GM19043 (cell line): ENCODE measurements at regions not wholly inside any gene's neighbourhood (a gene's known extent, or its start where the extent isn't known, plus 50 kb on each side); places are given as distances from the start of the nearest gene placed in this dataset.
"Not testable (repeated sequence)": the region's sequence is repeated elsewhere in the genome, so short reads cannot be mapped to it uniquely, and the experiment has no call there.

Experiments
- ATAC-seq: cut with Tn5 transposase; IDR thresholded peaks from one replicate; pipeline ENCODE4 v1.9.1; 2021; ENCODE audit warnings: low read depth; ENCODE audit not compliant: unreplicated experiment

- no peak for ATAC-seq
These were observed 215.2 kb upstream of the GK2 start for GRCh38 chr4:79623021-79623870.

- no peak for ATAC-seq
These were observed 213.0 kb upstream of the GK2 start for GRCh38 chr4:79621061-79621460.

- ATAC-seq = no peak
These were observed 212.6 kb upstream of the GK2 start for GRCh38 chr4:79620617-79621016.

- ATAC-seq = no peak
These were observed 205.4 kb upstream of the GK2 start for GRCh38 chr4:79613269-79613935.

GRCh38 chr4:79611026-79611425, 203.0 kb upstream of the GK2 start:
- no peak for ATAC-seq

- no peak for ATAC-seq
These were observed 201.8 kb upstream of the GK2 start for GRCh38 chr4:79609817-79610216.

- ATAC-seq = no peak
These were observed 200.0 kb upstream of the GK2 start for GRCh38 chr4:79607979-79608378.

GRCh38 chr4:79604152-79604551, 196.1 kb upstream of the GK2 start:
- ATAC-seq = no peak

- ATAC-seq = peak; percentile 61
These were observed 195.7 kb upstream of the GK2 start for GRCh38 chr4:79603681-79604080.

GRCh38 chr4:79599691-79600090, 191.7 kb upstream of the GK2 start:
- ATAC-seq = no peak

GRCh38 chr4:79598801-79599200, 190.8 kb upstream of the GK2 start:
- no peak for ATAC-seq

- no peak for ATAC-seq
These were observed 190.2 kb upstream of the GK2 start for GRCh38 chr4:79598214-79598613.

GRCh38 chr4:79597266-79597665, 189.2 kb upstream of the GK2 start:
- ATAC-seq = no peak

GRCh38 chr4:79592218-79592617, 184.2 kb upstream of the GK2 start:
- ATAC-seq = not testable (repeated sequence)

- ATAC-seq = no peak
These were observed 180.7 kb upstream of the GK2 start for GRCh38 chr4:79588679-79589078.

- not testable (repeated sequence) for ATAC-seq
These were observed 179.2 kb upstream of the GK2 start for GRCh38 chr4:79587207-79587606.

- no peak for ATAC-seq
These were observed 177.8 kb upstream of the GK2 start for GRCh38 chr4:79585834-79586233.

- no peak for ATAC-seq
These were observed 177.3 kb upstream of the GK2 start for GRCh38 chr4:79585330-79585729.

GRCh38 chr4:79584902-79585301, 176.9 kb upstream of the GK2 start:
- no peak for ATAC-seq

- no peak for ATAC-seq
These were observed 176.3 kb upstream of the GK2 start for GRCh38 chr4:79584352-79584751.

- ATAC-seq = no peak
These were observed 170.6 kb upstream of the GK2 start for GRCh38 chr4:79578606-79579005.

GRCh38 chr4:79576429-79576753, 168.4 kb upstream of the GK2 start:
- ATAC-seq = no peak
